Posterior vena cava (tissue), 2 donors: ENCODE measurements at regions not wholly inside any gene's neighbourhood (a gene's known extent, or its start where the extent isn't known, plus 50 kb on each side); places are given as distances from the start of the nearest gene placed in this dataset.
"Not testable (repeated sequence)": the region's sequence is repeated elsewhere in the genome, so short reads cannot be mapped to it uniquely, and the experiment has no call there.

ENCODE experiments used
- DNase-seq: peaks from one replicate; pipeline ENCODE4 v3.0.0-alpha.2; 2020; ENCODE audit warnings: low spot score
- intact Hi-C, 2 donors: fragments of 100-400 bp; cut with DNase I; formaldehyde crosslinking; loops; one replicate each; pipeline versions ENCODE4 v1.14.1 to v1.14.2; 2022 to 2023
- donor health status: DM: yes; HTN: yes; CAD: no.
- donor health status: DM: yes; HTN: yes; CAD: no.

- intact Hi-C loops = no loop called here
- DNase-seq = no peak
These were observed 311.7 kb upstream of the HTR2C start for GRCh38 chrX:114272096-114272686.

GRCh38 chrX:114270371-114270770 is 313.5 kb upstream of the HTR2C start:
- DNase-seq, intact Hi-C loops: not testable (repeated sequence)

GRCh38 chrX:114268643-114269042 is 315.2 kb upstream of the HTR2C start:
- intact Hi-C loops = no loop called here
- DNase-seq = no peak

- DNase-seq = no peak
- intact Hi-C loops = no loop called here
These were observed 316.7 kb upstream of the HTR2C start for GRCh38 chrX:114267142-114267541.

GRCh38 chrX:114252186-114252585 is 331.7 kb upstream of the HTR2C start:
- intact Hi-C loops = no loop called here
- DNase-seq = no peak

- no peak for DNase-seq
- intact Hi-C loops = no loop called here
These were observed 332.3 kb upstream of the HTR2C start for GRCh38 chrX:114251575-114251974.

GRCh38 chrX:114221445-114221844 is 362.4 kb upstream of the HTR2C start:
- no peak for DNase-seq
- intact Hi-C loops = loop anchor here in 1 of 2 donors (10.0 kb wide), 1 partner anchor 757 kb away; no protein-coding TSS in a partner anchor

GRCh38 chrX:114210879-114211278 is 373.0 kb upstream of the HTR2C start:
- DNase-seq = no peak
- intact Hi-C loops = no loop called here

GRCh38 chrX:114201622-114202021 is 382.3 kb upstream of the HTR2C start:
- no peak for DNase-seq
- intact Hi-C loops = no loop called here

- intact Hi-C loops = no loop called here
- DNase-seq = no peak
These were observed 402.7 kb upstream of the HTR2C start for GRCh38 chrX:114181195-114181594.

- no peak for DNase-seq
- intact Hi-C loops = no loop called here
These were observed 405.8 kb upstream of the HTR2C start for GRCh38 chrX:114178126-114178525.

GRCh38 chrX:114167276-114167675 is 416.6 kb upstream of the HTR2C start:
- DNase-seq, intact Hi-C loops: not testable (repeated sequence)

- intact Hi-C loops = no loop called here
- DNase-seq = no peak
These were observed 417.3 kb upstream of the HTR2C start for GRCh38 chrX:114166601-114167000.

GRCh38 chrX:114165537-114165936 is 418.3 kb upstream of the HTR2C start:
- no peak for DNase-seq
- intact Hi-C loops = no loop called here

- no peak for DNase-seq
- intact Hi-C loops = no loop called here
These were observed 421.7 kb upstream of the HTR2C start for GRCh38 chrX:114162068-114162735.

- intact Hi-C loops = no loop called here
- no peak for DNase-seq
These were observed 431.1 kb upstream of the HTR2C start for GRCh38 chrX:114152801-114153200.

GRCh38 chrX:114152130-114152529 is 431.8 kb upstream of the HTR2C start:
- DNase-seq = no peak
- intact Hi-C loops = no loop called here

GRCh38 chrX:114134465-114134864 is 449.4 kb upstream of the HTR2C start:
- no peak for DNase-seq
- intact Hi-C loops = no loop called here

- intact Hi-C loops = no loop called here
These were observed 456.4 kb upstream of the HTR2C start for GRCh38 chrX:114127411-114128025.

GRCh38 chrX:114127005-114127404 is 456.9 kb upstream of the HTR2C start:
- no peak for DNase-seq
- intact Hi-C loops = no loop called here

More at GRCh38 chrX:114127411-114128025, 456.4 kb upstream of the HTR2C start:
- no peak for DNase-seq

- intact Hi-C loops = no loop called here
- no peak for DNase-seq
These were observed 482.8 kb upstream of the HTR2C start for GRCh38 chrX:114101081-114101480.
